ENCODE measurements at regions not wholly inside any gene's neighbourhood (a gene's known extent, or its start where the extent isn't known, plus 50 kb on each side); places are given as distances from the start of the nearest gene placed in this dataset.

GRCh38 chr4:63937961-63938360 is 471.3 kb downstream of the TECRL start:
- H3K27ac ChIP-seq (ENCODE audit: low read depth, low read length), result no peak overlapping the region
- H2AFZ ChIP-seq (ENCODE audit: low read length), result no peak overlapping the region
- H3K4me1 ChIP-seq (ENCODE audit: insufficient read depth, low read length), result no peaks in the 10 kb centered on the region
- H3K9me3 ChIP-seq (ENCODE audit: low read depth, low read length), result peaks cover 2% of the 10 kb centered on the region
- H3K4me3 ChIP-seq (ENCODE audit: insufficient read depth, low read length), result no peak overlapping the region
- H3K79me2 ChIP-seq (ENCODE audit: insufficient read depth, low read length), result no peaks in the 10 kb centered on the region
- no peaks in the 10 kb centered on the region for H4K20me1 ChIP-seq (ENCODE audit: insufficient read depth, low read length)
- no peak overlapping the region for H3K4me2 ChIP-seq (ENCODE audit: insufficient read depth, low read length)
- no peaks in the 10 kb centered on the region for H3K27me3 ChIP-seq (ENCODE audit: insufficient read depth, low read length)
- no peak for DNase-seq (ENCODE audit: insufficient read length, low spot score, missing footprints)
- H3K36me3 ChIP-seq (ENCODE audit: insufficient read depth, low read length), result no peaks in the 10 kb centered on the region
- TF ChIP-seq CTCF (IDR thresholded peaks at IDR 0.05; ENCODE audit: extremely low read depth, low read depth, low read length), result no peak

GRCh38 chr4:63922146-63922545 is 487.1 kb downstream of the TECRL start:
- no peaks in the 10 kb centered on the region for H3K27me3 ChIP-seq (ENCODE audit: insufficient read depth, low read length)

GRCh38 chr4:63921561-63921960 is 487.7 kb downstream of the TECRL start:
- Histone ChIP-seq H3K4me1 (ENCODE audit: insufficient read depth, low read length) (no peaks in the 10 kb centered on the region), H3K27me3 (ENCODE audit: insufficient read depth, low read length) (no peaks in the 10 kb centered on the region), H3K36me3 (ENCODE audit: insufficient read depth, low read length) (no peaks in the 10 kb centered on the region), H2AFZ (ENCODE audit: low read length) (no peak overlapping the region), H3K79me2 (ENCODE audit: insufficient read depth, low read length) (no peaks in the 10 kb centered on the region), H3K27ac (ENCODE audit: low read depth, low read length) (no peak overlapping the region), H3K9me3 (ENCODE audit: low read depth, low read length) (no peaks in the 10 kb centered on the region), H4K20me1 (ENCODE audit: insufficient read depth, low read length) (no peaks in the 10 kb centered on the region), H3K4me3 (ENCODE audit: insufficient read depth, low read length) (no peak overlapping the region), H3K4me2 (ENCODE audit: insufficient read depth, low read length) (no peak overlapping the region)
- no peak for TF ChIP-seq CTCF (IDR thresholded peaks at IDR 0.05; ENCODE audit: extremely low read depth, low read depth, low read length)
- DNase-seq (ENCODE audit: insufficient read length, low spot score, missing footprints), result no peak

More at GRCh38 chr4:63922146-63922545, 487.1 kb downstream of the TECRL start:
- H3K36me3 ChIP-seq (ENCODE audit: insufficient read depth, low read length), result no peaks in the 10 kb centered on the region
- no peak overlapping the region for H2AFZ ChIP-seq (ENCODE audit: low read length)
- no peak for DNase-seq (ENCODE audit: insufficient read length, low spot score, missing footprints)
- no peak for TF ChIP-seq CTCF (IDR thresholded peaks at IDR 0.05; ENCODE audit: extremely low read depth, low read depth, low read length)
- no peak overlapping the region for H3K4me3 ChIP-seq (ENCODE audit: insufficient read depth, low read length)
- H3K27ac ChIP-seq (ENCODE audit: low read depth, low read length), result no peak overlapping the region
- peaks cover under 1% of the 10 kb centered on the region for H3K9me3 ChIP-seq (ENCODE audit: low read depth, low read length)
- H3K4me1 ChIP-seq (ENCODE audit: insufficient read depth, low read length), result no peaks in the 10 kb centered on the region
- no peaks in the 10 kb centered on the region for H3K79me2 ChIP-seq (ENCODE audit: insufficient read depth, low read length)
- H4K20me1 ChIP-seq (ENCODE audit: insufficient read depth, low read length), result no peaks in the 10 kb centered on the region
- no peak overlapping the region for H3K4me2 ChIP-seq (ENCODE audit: insufficient read depth, low read length)

GRCh38 chr4:63919636-63920365 is 489.4 kb downstream of the TECRL start:
- Histone ChIP-seq H3K27ac (ENCODE audit: low read depth, low read length) (no peak overlapping the region), H3K9me3 (ENCODE audit: low read depth, low read length) (no peaks in the 10 kb centered on the region), H4K20me1 (ENCODE audit: insufficient read depth, low read length) (no peaks in the 10 kb centered on the region), H2AFZ (ENCODE audit: low read length) (no peak overlapping the region), H3K4me3 (ENCODE audit: insufficient read depth, low read length) (no peak overlapping the region), H3K27me3 (ENCODE audit: insufficient read depth, low read length) (no peaks in the 10 kb centered on the region), H3K4me2 (ENCODE audit: insufficient read depth, low read length) (no peak overlapping the region), H3K36me3 (ENCODE audit: insufficient read depth, low read length) (no peaks in the 10 kb centered on the region), H3K4me1 (ENCODE audit: insufficient read depth, low read length) (no peaks in the 10 kb centered on the region), H3K79me2 (ENCODE audit: insufficient read depth, low read length) (no peaks in the 10 kb centered on the region)
- DNase-seq (ENCODE audit: insufficient read length, low spot score, missing footprints), result no peak
- TF ChIP-seq CTCF (IDR thresholded peaks at IDR 0.05; ENCODE audit: extremely low read depth, low read depth, low read length), result no peak

Data from osteoblast (primary cell).